A673 (cell line): ENCODE measurements at regions not wholly inside any gene's neighbourhood (a gene's known extent, or its start where the extent isn't known, plus 50 kb on each side); places are given as distances from the start of the nearest gene placed in this dataset.

Experiments used
- EZH2 ChIP-seq: fragments of 200-600 bp; sonication (generic); IDR thresholded peaks from 2 replicates; pipeline ENCODE4 v1.6.1; 2017; ENCODE audit warnings: borderline replicate concordance, low read depth, mild to moderate bottlenecking, mixed read lengths, antibody characterized with exemption, low read length; ENCODE audit not compliant: poor library complexity, severe bottlenecking
- TF ChIP-seq, protein P1 (sequence below): fragments of 300-800, 200-600 bp; sonication (generic); conservative IDR thresholded peaks from 2 replicates; pipeline ENCODE4 v1.5.1; 2017; ENCODE audit warnings: low read depth, mild to moderate bottlenecking, antibody characterized with exemption, low read length, moderate library complexity, mixed read lengths

DNA sequence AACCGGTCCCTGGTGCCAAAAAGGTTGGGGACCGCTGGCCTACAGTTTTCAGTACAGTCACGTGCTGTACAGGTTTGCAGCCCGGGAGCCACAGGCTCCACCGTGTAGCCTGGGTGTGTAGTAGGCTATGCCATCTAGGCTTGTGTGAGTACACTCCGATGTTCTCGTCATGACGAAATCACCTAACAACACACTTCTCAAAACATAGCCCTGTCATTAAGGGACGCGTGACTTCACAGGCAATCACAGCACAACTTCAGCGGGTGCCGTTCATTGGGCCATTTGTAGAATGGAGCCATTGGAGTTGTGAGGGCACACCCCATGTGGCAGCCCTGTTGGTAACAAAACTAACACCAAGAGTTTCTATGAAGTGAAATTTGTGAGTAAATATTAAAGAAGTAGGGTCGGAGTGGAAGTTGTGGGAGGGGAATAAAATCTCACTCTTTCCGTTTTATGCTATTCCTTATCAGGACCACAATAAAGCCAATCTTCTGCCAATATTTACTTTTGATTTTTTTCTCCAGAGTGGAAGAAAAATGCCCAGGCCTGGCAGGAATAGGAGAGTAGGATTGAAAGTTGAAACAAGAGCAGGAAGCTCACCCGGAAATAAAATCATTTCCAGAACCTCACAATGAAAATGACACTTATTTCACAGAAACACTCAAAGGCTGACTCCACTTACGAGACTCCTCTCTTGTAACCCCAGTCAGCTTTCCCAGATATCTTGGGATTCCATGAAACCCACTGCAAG, 63.7 kb upstream of the PTPN1 start:
- TF ChIP-seq, protein P1, sequence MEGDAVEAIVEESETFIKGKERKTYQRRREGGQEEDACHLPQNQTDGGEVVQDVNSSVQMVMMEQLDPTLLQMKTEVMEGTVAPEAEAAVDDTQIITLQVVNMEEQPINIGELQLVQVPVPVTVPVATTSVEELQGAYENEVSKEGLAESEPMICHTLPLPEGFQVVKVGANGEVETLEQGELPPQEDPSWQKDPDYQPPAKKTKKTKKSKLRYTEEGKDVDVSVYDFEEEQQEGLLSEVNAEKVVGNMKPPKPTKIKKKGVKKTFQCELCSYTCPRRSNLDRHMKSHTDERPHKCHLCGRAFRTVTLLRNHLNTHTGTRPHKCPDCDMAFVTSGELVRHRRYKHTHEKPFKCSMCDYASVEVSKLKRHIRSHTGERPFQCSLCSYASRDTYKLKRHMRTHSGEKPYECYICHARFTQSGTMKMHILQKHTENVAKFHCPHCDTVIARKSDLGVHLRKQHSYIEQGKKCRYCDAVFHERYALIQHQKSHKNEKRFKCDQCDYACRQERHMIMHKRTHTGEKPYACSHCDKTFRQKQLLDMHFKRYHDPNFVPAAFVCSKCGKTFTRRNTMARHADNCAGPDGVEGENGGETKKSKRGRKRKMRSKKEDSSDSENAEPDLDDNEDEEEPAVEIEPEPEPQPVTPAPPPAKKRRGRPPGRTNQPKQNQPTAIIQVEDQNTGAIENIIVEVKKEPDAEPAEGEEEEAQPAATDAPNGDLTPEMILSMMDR = no peak
- no peak for TF ChIP-seq EZH2
